ENCODE measurements at regions not wholly inside any gene's neighbourhood (a gene's known extent, or its start where the extent isn't known, plus 50 kb on each side); places are given as distances from the start of the nearest gene placed in this dataset.

GRCh38 chr15:39433376-39433775 lies 147.5 kb upstream of the THBS1 start (continued):
- TF ChIP-seq ZNF382 (CRISPR knock-in tag; IDR thresholded peaks at IDR 0.05; ENCODE audit: borderline replicate concordance) (no peak), NR1H2 (CRISPR knock-in tag; IDR thresholded peaks at IDR 0.05; ENCODE audit: borderline replicate concordance, low read depth) (no peak), THRA (CRISPR knock-in tag; IDR thresholded peaks at IDR 0.05; ENCODE audit: borderline replicate concordance) (no peak), ZKSCAN5 (CRISPR knock-in tag; IDR thresholded peaks at IDR 0.05) (no peak), ZSCAN12 (CRISPR knock-in tag; IDR thresholded peaks at IDR 0.05) (no peak), MTERF4 (CRISPR knock-in tag; IDR thresholded peaks at IDR 0.05) (no peak), CHD4 (IDR thresholded peaks at IDR 0.05; ENCODE audit: borderline replicate concordance, low read length) (no peak), HOMEZ (CRISPR knock-in tag; IDR thresholded peaks at IDR 0.05; ENCODE audit: low read depth) (no peak), ZHX2 (IDR thresholded peaks at IDR 0.05; ENCODE audit: low read depth) (no peak), ZHX2 (CRISPR knock-in tag; IDR thresholded peaks at IDR 0.05; ENCODE audit: borderline replicate concordance) (no peak)
- TF ChIP-seq, protein P1, sequence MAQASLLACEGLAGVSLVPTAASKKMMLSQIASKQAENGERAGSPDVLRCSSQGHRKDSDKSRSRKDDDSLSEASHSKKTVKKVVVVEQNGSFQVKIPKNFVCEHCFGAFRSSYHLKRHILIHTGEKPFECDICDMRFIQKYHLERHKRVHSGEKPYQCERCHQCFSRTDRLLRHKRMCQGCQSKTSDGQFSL (CRISPR knock-in tag; IDR thresholded peaks at IDR 0.05) = no peak
